Spleen (tissue), 11 donors: ENCODE measurements at regions not wholly inside any gene's neighbourhood (a gene's known extent, or its start where the extent isn't known, plus 50 kb on each side); places are given as distances from the start of the nearest gene placed in this dataset.

Experiments used
- DNase-seq: peaks from one replicate; pipeline ENCODE4 v3.0.0-alpha.2; 2020
- H3K27ac ChIP-seq, 8 donors: fragments of 200-600 bp; sonication (generic) in 7 of 8; 1 replicate in 4 of 8; 2 replicates in 4 of 8; pipeline versions ENCODE4 v1.5.0 to v1.8.0; 2016 to 2021; ENCODE audit warnings: inconsistent platforms in 4 of 8, mild to moderate bottlenecking in 4 of 8, moderate library complexity in 1 of 8
- H3K27me3 ChIP-seq, 7 donors: fragments of 200-600 bp; sonication (generic) in 6 of 7; replicated peaks in 1 of 7; 1 replicate in 4 of 7; 2 replicates in 3 of 7; pipeline versions ENCODE4 v1.5.0 to v1.8.0; 2016 to 2021; ENCODE audit warnings: inconsistent platforms in 3 of 7, mild to moderate bottlenecking in 1 of 7
- H3K36me3 ChIP-seq, 6 donors: fragments of 200-600 bp; sonication (generic) in 5 of 6; 1 replicate in 4 of 6; 2 replicates in 2 of 6; pipeline versions ENCODE4 v1.5.0 to v1.8.0; 2016 to 2021; ENCODE audit warnings: inconsistent platforms in 2 of 6
- H3K4me1 ChIP-seq, 6 donors: fragments of 200-600 bp; sonication (generic) in 5 of 6; 1 replicate in 3 of 6; 2 replicates in 3 of 6; pipeline versions ENCODE4 v1.5.0 to v1.8.0; 2016 to 2021; ENCODE audit warnings: inconsistent platforms in 3 of 6
- H3K4me3 ChIP-seq, 8 donors: fragments of 200-600 bp; sonication (generic) in 7 of 8; 1 replicate in 4 of 8; 2 replicates in 4 of 8; pipeline versions ENCODE4 v1.5.0 to v1.8.0; 2016 to 2021; ENCODE audit warnings: inconsistent platforms in 4 of 8, mild to moderate bottlenecking in 4 of 8, moderate library complexity in 2 of 8
- H3K9me3 ChIP-seq, 8 donors: fragments of 200-600 bp; sonication (generic) in 7 of 8; 1 replicate in 4 of 8; 2 replicates in 4 of 8; pipeline versions ENCODE4 v1.5.0 to v1.8.0; 2016 to 2021; ENCODE audit warnings: inconsistent platforms in 4 of 8
- POLR2A ChIP-seq, 3 donors: fragments of 450-650 bp; IDR thresholded peaks; one replicate each; pipeline ENCODE4 v1.5.1; 2017; ENCODE audit warnings: antibody characterized with exemption in 3 of 3, mild to moderate bottlenecking in 1 of 3
- POLR2AphosphoS5 ChIP-seq, 3 donors: sonication (generic); formaldehyde crosslinking; IDR thresholded peaks; one replicate each; pipeline ENCODE4 v1.5.1; 2017; ENCODE audit warnings: antibody characterized with exemption in 3 of 3
- WGBS, 5 donors: extraction: QIAGEN DNeasy Blood & Tissue Kit in 3 of 5; methylation state at CpG; one replicate each; pipeline versions ENCODE4 v1.1.5 to v1.1.7; 2013 to 2018; 5-methylcytosine and 5-hydroxymethylcytosine counted together
- intact Hi-C: fragments of 100-400 bp; cut with DNase I; formaldehyde crosslinking; loops from one replicate; pipeline ENCODE4 v1.15.0; 2023; ENCODE audit warnings: low total_unique reads
- TF ChIP-seq, protein P1 (sequence below), 11 experiments: fragments of 200-600 bp in 7 of 11; fragments of 450-650 bp in 4 of 11; sonication (generic) in 4 of 11; IDR thresholded peaks in 8 of 11; conservative IDR thresholded peaks in 3 of 11; 1 replicate in 7 of 11; 2 replicates in 4 of 11; pipeline versions ENCODE4 v1.4.0 to v1.8.0; 2016 to 2021; ENCODE audit warnings: antibody characterized with exemption in 11 of 11, inconsistent platforms in 4 of 11, mild to moderate bottlenecking in 1 of 11
- donor health status: healthy with polysubstance abuse.
- donor health status: DM: no; HTN: no; CAD: no; lungs with moderate emphysema.
- donor health status: DM: no; HTN: no; CAD: no.
- donor health status: Bipolar disorder and iron deficiency.
- donor health status: healthy.
- donor health status: DM: no; HTN: no; CAD: no.
- donor health status: DM: yes; HTN: yes; CAD: no.

DNA sequence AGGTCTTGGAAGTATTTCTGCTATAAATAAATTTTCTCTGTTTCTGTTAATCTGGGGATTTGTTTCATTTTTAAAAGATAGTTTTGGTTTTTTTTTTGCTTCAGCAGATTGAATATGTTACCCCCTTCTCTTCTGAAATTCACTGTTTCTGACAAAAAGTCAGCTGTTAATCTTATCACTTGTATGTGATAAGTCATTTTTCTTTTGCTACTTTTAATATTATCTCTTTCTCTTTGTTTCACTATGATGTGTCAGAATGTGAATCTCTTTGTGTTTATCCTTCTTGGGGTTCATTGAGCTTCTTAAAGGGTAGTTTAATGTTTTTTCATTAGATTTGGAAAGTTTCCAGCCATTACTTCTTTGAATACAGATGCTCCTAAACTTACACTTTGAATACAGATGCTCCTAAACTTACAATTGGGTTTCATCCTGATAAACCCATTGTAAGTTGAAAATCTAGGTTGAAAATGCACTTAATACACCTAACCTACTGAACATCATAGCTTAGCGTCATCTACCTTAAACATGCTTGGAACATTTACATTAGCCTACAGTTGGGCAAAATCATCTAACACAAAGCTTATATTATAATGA, 154.2 kb upstream of the COL21A1 start:
- Histone ChIP-seq H3K27ac (no peak overlapping the region), H3K27me3 (no peaks in the 10 kb centered on the region), H3K4me3 (no peak overlapping the region), H3K9me3 (peaks cover 0 to 16% (median 8%) of the 10 kb centered on the region in 8 donors), H3K36me3 (no peaks in the 10 kb centered on the region), H3K4me1 (no peaks in the 10 kb centered on the region)
- intact Hi-C loops, result no loop called here
- TF ChIP-seq POLR2A (IDR thresholded peaks at IDR 0.05) (no peak), POLR2AphosphoS5 (IDR thresholded peaks at IDR 0.05) (no peak)
- TF ChIP-seq, protein P1, sequence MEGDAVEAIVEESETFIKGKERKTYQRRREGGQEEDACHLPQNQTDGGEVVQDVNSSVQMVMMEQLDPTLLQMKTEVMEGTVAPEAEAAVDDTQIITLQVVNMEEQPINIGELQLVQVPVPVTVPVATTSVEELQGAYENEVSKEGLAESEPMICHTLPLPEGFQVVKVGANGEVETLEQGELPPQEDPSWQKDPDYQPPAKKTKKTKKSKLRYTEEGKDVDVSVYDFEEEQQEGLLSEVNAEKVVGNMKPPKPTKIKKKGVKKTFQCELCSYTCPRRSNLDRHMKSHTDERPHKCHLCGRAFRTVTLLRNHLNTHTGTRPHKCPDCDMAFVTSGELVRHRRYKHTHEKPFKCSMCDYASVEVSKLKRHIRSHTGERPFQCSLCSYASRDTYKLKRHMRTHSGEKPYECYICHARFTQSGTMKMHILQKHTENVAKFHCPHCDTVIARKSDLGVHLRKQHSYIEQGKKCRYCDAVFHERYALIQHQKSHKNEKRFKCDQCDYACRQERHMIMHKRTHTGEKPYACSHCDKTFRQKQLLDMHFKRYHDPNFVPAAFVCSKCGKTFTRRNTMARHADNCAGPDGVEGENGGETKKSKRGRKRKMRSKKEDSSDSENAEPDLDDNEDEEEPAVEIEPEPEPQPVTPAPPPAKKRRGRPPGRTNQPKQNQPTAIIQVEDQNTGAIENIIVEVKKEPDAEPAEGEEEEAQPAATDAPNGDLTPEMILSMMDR (IDR thresholded peaks at IDR 0.05 in 8 of 11, conservative IDR thresholded peaks at IDR 0.05 in 3 of 11), result no peak
- WGBS, 5 donors, result 92 to 100% (median 95%) methylated on average over 1 of the region's 1 CpG
- no peak for DNase-seq

DNA sequence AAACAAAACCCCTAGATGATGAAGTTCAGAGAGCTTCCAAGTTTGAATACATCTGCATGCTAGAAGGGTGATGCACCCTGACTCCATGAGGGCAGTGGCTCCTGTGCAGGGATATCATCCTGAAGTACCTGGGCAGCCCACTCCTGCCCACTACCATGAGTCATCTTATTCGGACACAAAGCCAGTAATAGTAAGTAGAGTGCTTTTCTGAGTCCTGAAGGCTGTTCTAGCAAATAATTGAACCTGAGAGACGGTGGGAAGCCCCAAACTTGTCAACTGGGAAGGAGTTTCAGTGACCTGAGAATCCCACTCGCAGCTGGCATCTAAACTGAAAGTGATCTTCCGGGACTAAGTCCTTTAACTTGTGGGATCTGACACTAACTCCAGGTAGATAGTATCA, 152.9 kb upstream of the COL21A1 start:
- Histone ChIP-seq H3K27me3 (no peaks in the 10 kb centered on the region), H3K4me3 (no peak overlapping the region), H3K36me3 (no peaks in the 10 kb centered on the region), H3K9me3 (peaks cover 0 to 16% (median 8%) of the 10 kb centered on the region in 8 donors), H3K4me1 (no peaks in the 10 kb centered on the region), H3K27ac (no peak overlapping the region)
- intact Hi-C loops, result no loop called here
- TF ChIP-seq POLR2A (IDR thresholded peaks at IDR 0.05), result no peak
- no peak for TF ChIP-seq POLR2AphosphoS5 (IDR thresholded peaks at IDR 0.05)
- TF ChIP-seq, protein P1 (IDR thresholded peaks at IDR 0.05 in 8 of 11, conservative IDR thresholded peaks at IDR 0.05 in 3 of 11), result no peak
- DNase-seq, result no peak
- 62 to 92% (median 80%) methylated on average over 4 of the region's 4 CpGs for WGBS, 5 donors

DNA sequence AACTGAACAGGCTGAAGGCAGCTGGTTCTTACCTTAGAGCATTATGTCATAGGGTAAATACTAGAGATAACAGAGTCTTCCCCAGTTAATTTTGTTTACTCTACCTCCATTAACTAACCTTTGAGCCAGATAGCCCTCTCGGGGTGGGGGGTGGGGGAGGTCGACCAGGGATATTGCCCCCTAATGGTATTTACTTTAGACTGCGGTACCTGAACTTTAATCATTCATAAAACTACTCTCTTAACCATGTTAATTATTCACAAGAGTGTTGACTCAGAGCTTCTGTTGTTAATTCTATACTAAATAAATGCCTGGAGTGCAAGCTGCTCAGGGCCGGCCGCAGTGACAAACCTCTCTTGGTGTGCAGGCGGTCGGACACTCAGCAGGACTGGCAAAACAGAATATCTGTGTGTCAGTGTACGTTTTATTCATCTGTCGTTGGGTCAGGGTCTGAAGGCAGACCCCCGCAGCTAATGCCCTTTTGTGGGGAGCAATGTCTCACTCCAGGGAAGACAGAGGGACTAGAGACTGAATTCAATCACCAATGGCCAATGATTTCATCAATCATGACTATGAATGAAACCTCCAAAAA, 152.4 kb upstream of the COL21A1 start:
- DNase-seq, result no peak
- 83 to 87% (median 85%) methylated on average over 10 of the region's 10 CpGs for WGBS, 5 donors
- Histone ChIP-seq H3K36me3 (no peaks in the 10 kb centered on the region), H3K27ac (no peak overlapping the region), H3K9me3 (peaks cover 0 to 16% (median 8%) of the 10 kb centered on the region in 8 donors), H3K27me3 (no peaks in the 10 kb centered on the region), H3K4me3 (no peak overlapping the region), H3K4me1 (no peaks in the 10 kb centered on the region)
- intact Hi-C loops, result no loop called here
- TF ChIP-seq, protein P1 (IDR thresholded peaks at IDR 0.05 in 8 of 11, conservative IDR thresholded peaks at IDR 0.05 in 3 of 11), result no peak
- TF ChIP-seq POLR2A (IDR thresholded peaks at IDR 0.05), result no peak
- no peak for TF ChIP-seq POLR2AphosphoS5 (IDR thresholded peaks at IDR 0.05)

DNA sequence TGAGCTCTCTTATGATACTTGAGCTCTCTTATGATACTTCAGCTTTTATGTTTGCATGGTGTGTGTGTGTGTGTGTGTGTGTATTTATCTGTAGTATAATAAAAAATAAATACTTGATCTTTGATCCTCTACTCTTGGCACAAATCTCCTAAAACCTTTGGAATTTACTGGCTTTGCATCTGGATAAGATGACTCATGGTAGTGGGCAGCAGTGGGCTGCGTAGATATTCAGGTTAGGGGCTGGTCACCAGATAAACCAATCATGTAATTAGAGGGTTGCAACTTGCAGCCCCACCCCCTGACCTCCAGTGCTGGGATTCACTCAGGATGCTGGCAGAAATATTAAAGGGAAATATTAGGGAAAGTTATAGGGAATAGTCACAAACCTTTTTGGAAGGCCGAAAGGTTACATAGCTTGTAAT, 151.9 kb upstream of the COL21A1 start:
- TF ChIP-seq, protein P1 (IDR thresholded peaks at IDR 0.05 in 8 of 11, conservative IDR thresholded peaks at IDR 0.05 in 3 of 11), result no peak
- TF ChIP-seq POLR2AphosphoS5 (IDR thresholded peaks at IDR 0.05) (no peak), POLR2A (IDR thresholded peaks at IDR 0.05) (no peak)
- intact Hi-C loops, result no loop called here

More for the DNA sequence above, 151.9 kb upstream of the COL21A1 start:
- DNase-seq, result no peak
- Histone ChIP-seq H3K36me3 (no peaks in the 10 kb centered on the region), H3K27me3 (no peaks in the 10 kb centered on the region), H3K4me3 (no peak overlapping the region), H3K9me3 (peaks cover 0 to 16% (median 8%) of the 10 kb centered on the region in 8 donors), H3K4me1 (no peaks in the 10 kb centered on the region), H3K27ac (no peak overlapping the region)
- WGBS, 5 donors, result 80 to 98% (median 90%) methylated on average over 2 of the region's 2 CpGs
